ENCODE measurements at regions not wholly inside any gene's neighbourhood (a gene's known extent, or its start where the extent isn't known, plus 50 kb on each side); places are given as distances from the start of the nearest gene placed in this dataset.

- ATAC-seq, result no peak
- intact Hi-C loops (cut with micrococcal nuclease; ENCODE audit: unreplicated experiment) (no loop called here), in situ Hi-C loops (cut with HindIII; ENCODE audit: extremely low pct_ligation_motif_present, low pct_unique_long_range_greater_than_20kb) (no loop called here)
- peak; percentile 68; the same call in 1 of the 2 replicates for TF ChIP-seq CEBPB (IDR thresholded peaks at IDR 0.05; ENCODE audit: borderline replicate concordance, low read depth, low read length)
- no peak for TF ChIP-seq MLXIP (CRISPR knock-in tag; IDR thresholded peaks at IDR 0.05; ENCODE audit: borderline replicate concordance)
- no peak for TF ChIP-seq ZFX (CRISPR knock-in tag; IDR thresholded peaks at IDR 0.05; ENCODE audit: low read depth)
- H3K9me3 ChIP-seq (ENCODE audit: low read length), result no peaks in the 10 kb centered on the region
- no peak overlapping the region for H3K27ac ChIP-seq (ENCODE audit: extremely low read length, insufficient read depth, low read length)
- under 1% methylated on average over 5 of the region's 5 CpGs for WGBS (ENCODE audit: low lambda C conversion rate)
- CTCF ChIA-PET (ENCODE audit: low intra/inter-chr PET ratio, low total read pairs), result no interaction called here
- no peaks in the 10 kb centered on the region for H3K79me2 ChIP-seq (ENCODE audit: insufficient read depth, low read length)
- peaks cover 0 to 10% of the 10 kb centered on the region in 2 experiments; a peak in 2 of 5 replicates for H3K27me3 ChIP-seq (ENCODE audit: control insufficient read depth in 1 of 2, insufficient read depth in 2 of 2, low read length in 2 of 2)
- H3K9ac ChIP-seq (ENCODE audit: insufficient read depth, low read depth, low read length), result no peak overlapping the region
- no peaks in the 10 kb centered on the region for H3K4me1 ChIP-seq (ENCODE audit: insufficient read depth, low read length)
- BruUV-seq (replicated peaks), result no TSS peak
- DNase-seq (ENCODE audit: low spot score), result no peak
- H3K4me3 ChIP-seq (replicated peaks in 1 of 3; ENCODE audit: insufficient read depth in 1 of 3, low read depth in 2 of 3, low read length in 3 of 3), result no peak overlapping the region
- H2AFZ ChIP-seq (ENCODE audit: low read length), result no peak overlapping the region
- no peak for FAIRE-seq
- H3K4me2 ChIP-seq (ENCODE audit: low read depth, low read length), result no peak overlapping the region
- no peaks in the 10 kb centered on the region for H3K36me3 ChIP-seq (replicated peaks in 1 of 2; ENCODE audit: control insufficient read depth in 1 of 2, insufficient read depth in 2 of 2, low read length in 2 of 2)
- H4K20me1 ChIP-seq (ENCODE audit: insufficient read depth, low read length), result no peaks in the 10 kb centered on the region
- POLR2A ChIA-PET, result no interaction called here
Measured at GRCh38 chr2:222100704-222101699, 197.8 kb downstream of the PAX3 start.

GRCh38 chr2:222088561-222088960, 210.2 kb downstream of the PAX3 start:
- no TSS peak for BruUV-seq (replicated peaks)
- TF ChIP-seq MTF1 (CRISPR knock-in tag; IDR thresholded peaks at IDR 0.05) (no peak), GTF3A (CRISPR knock-in tag; conservative IDR thresholded peaks at IDR 0.05) (no peak), PLSCR1 (CRISPR knock-in tag; IDR thresholded peaks at IDR 0.05; ENCODE audit: borderline replicate concordance) (no peak), ETV6 (CRISPR knock-in tag; conservative IDR thresholded peaks at IDR 0.05) (no peak), ZNF670 (CRISPR knock-in tag; IDR thresholded peaks at IDR 0.05; ENCODE audit: borderline replicate concordance) (no peak), FOXK1 (CRISPR knock-in tag; IDR thresholded peaks at IDR 0.05; ENCODE audit: borderline replicate concordance, low read depth) (no peak)
- CTCF ChIA-PET (ENCODE audit: low intra/inter-chr PET ratio, low total read pairs), result no interaction called here
- DNase-seq (ENCODE audit: low spot score) (no peak), ATAC-seq (no peak), FAIRE-seq (no peak)
- Histone ChIP-seq H3K36me3 (replicated peaks in 1 of 2; ENCODE audit: control insufficient read depth in 1 of 2, insufficient read depth in 2 of 2, low read length in 2 of 2) (no peaks in the 10 kb centered on the region), H3K4me2 (ENCODE audit: low read depth, low read length) (no peak overlapping the region), H3K79me2 (ENCODE audit: insufficient read depth, low read length) (no peaks in the 10 kb centered on the region), H3K27me3 (ENCODE audit: control insufficient read depth in 1 of 2, insufficient read depth in 2 of 2, low read length in 2 of 2) (no peaks in the 10 kb centered on the region), H3K27ac (ENCODE audit: extremely low read length, insufficient read depth, low read length) (no peak overlapping the region), H4K20me1 (ENCODE audit: insufficient read depth, low read length) (no peaks in the 10 kb centered on the region), H2AFZ (ENCODE audit: low read length) (no peak overlapping the region), H3K9ac (ENCODE audit: insufficient read depth, low read depth, low read length) (no peak overlapping the region), H3K4me1 (ENCODE audit: insufficient read depth, low read length) (no peaks in the 10 kb centered on the region), H3K4me3 (replicated peaks in 1 of 3; ENCODE audit: insufficient read depth in 1 of 3, low read depth in 2 of 3, low read length in 3 of 3) (no peak overlapping the region), H3K9me3 (ENCODE audit: low read length) (no peaks in the 10 kb centered on the region)
- WGBS (ENCODE audit: low lambda C conversion rate), result 0% methylated on average over 2 of the region's 2 CpGs
- in situ Hi-C loops (cut with HindIII; ENCODE audit: extremely low pct_ligation_motif_present, low pct_unique_long_range_greater_than_20kb), result no loop called here
- intact Hi-C loops (cut with micrococcal nuclease; ENCODE audit: unreplicated experiment), result no loop called here
- POLR2A ChIA-PET, result no interaction called here

All from HepG2 (cell line).